Fibroblast of lung (primary cell): ENCODE measurements at regions not wholly inside any gene's neighbourhood (a gene's known extent, or its start where the extent isn't known, plus 50 kb on each side); places are given as distances from the start of the nearest gene placed in this dataset.

Experiments used
- EZH2 ChIP-seq: IDR thresholded peaks from 2 replicates; pipeline ENCODE4 v1.5.1; 2012; ENCODE audit warnings: low read length, control low read depth, mild to moderate bottlenecking; ENCODE audit errors: missing control alignments
- TF ChIP-seq, protein P1 (sequence below), 2 donors: IDR thresholded peaks in 1 of 2; conservative IDR thresholded peaks in 1 of 2; 1 replicate in 1 of 2; 2 replicates in 1 of 2; pipeline ENCODE4 v1.5.1; 2011 to 2012; ENCODE audit warnings: low read length in 2 of 2, control low read depth in 1 of 2, inconsistent platforms in 1 of 2, low read depth in 1 of 2, mild to moderate bottlenecking in 1 of 2

DNA sequence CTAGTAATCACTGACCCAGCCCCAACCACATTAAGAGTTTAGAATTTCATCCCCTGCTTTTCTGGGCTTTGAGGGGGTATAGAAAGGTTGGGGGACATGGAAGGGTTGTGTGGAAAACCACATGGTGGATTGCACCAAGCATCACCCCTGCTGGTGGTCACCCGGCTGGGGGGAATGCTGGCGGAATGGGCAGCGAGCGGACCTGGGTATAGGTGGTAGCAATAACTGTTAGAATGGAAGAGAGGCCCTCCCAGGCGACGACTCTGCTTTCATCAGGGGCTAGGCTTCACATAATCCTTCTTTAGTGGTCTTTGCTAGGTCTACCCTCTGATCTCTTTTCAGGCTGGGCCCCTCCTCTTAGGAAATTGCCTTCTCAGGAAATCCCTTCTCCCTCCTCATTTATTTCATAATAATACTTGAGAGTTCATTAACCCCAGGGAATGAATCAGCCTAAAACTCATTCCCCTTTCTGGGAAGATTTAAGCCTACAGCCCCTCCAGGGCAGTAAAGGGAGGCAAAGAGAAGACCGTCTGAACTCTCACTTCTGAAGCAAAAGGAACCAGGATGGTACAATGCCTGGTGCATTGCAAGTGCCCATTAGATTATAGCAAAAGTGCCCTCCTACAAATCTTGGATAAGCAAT lies 90.7 kb upstream of the LEP start:
- TF ChIP-seq, protein P1, sequence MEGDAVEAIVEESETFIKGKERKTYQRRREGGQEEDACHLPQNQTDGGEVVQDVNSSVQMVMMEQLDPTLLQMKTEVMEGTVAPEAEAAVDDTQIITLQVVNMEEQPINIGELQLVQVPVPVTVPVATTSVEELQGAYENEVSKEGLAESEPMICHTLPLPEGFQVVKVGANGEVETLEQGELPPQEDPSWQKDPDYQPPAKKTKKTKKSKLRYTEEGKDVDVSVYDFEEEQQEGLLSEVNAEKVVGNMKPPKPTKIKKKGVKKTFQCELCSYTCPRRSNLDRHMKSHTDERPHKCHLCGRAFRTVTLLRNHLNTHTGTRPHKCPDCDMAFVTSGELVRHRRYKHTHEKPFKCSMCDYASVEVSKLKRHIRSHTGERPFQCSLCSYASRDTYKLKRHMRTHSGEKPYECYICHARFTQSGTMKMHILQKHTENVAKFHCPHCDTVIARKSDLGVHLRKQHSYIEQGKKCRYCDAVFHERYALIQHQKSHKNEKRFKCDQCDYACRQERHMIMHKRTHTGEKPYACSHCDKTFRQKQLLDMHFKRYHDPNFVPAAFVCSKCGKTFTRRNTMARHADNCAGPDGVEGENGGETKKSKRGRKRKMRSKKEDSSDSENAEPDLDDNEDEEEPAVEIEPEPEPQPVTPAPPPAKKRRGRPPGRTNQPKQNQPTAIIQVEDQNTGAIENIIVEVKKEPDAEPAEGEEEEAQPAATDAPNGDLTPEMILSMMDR (conservative IDR thresholded peaks at IDR 0.05 in 1 of 2, IDR thresholded peaks at IDR 0.05 in 1 of 2; ENCODE audit: low read depth in 1 of 2, low read length in 2 of 2) = no peak
- TF ChIP-seq EZH2 = no peak
